SJSA1 (cell line): ENCODE measurements at regions not wholly inside any gene's neighbourhood (a gene's known extent, or its start where the extent isn't known, plus 50 kb on each side); places are given as distances from the start of the nearest gene placed in this dataset.
A peak's percentile ranks its signal among the peaks of the same experiment; 100 is the strongest.

Source experiments
- DNase-seq, 2 experiments: peaks; one replicate each; pipeline ENCODE4 v3.0.0-alpha.2; 2015 to 2020; ENCODE audit warnings: low spot score in 2 of 2, low read depth in 1 of 2
- H3K27ac ChIP-seq: fragments of 250-450 bp; sonication (Bioruptor Pico); 2 replicates; pipeline ENCODE4 v1.5.1; 2020; ENCODE audit warnings: mild to moderate bottlenecking, moderate library complexity
- H3K27me3 ChIP-seq: fragments of 250-450 bp; sonication (Bioruptor Pico); replicated peaks from 2 replicates; pipeline ENCODE4 v1.5.1; 2020; ENCODE audit warnings: mild to moderate bottlenecking, moderate library complexity
- H3K36me3 ChIP-seq: fragments of 250-450 bp; sonication (Bioruptor Pico); 2 replicates; pipeline ENCODE4 v1.5.1; 2020; ENCODE audit warnings: mild to moderate bottlenecking
- H3K4me1 ChIP-seq: fragments of 250-450 bp; sonication (Bioruptor Pico); replicated peaks from 2 replicates; pipeline ENCODE4 v1.6.1; 2021; ENCODE audit warnings: mild to moderate bottlenecking
- H3K4me3 ChIP-seq: fragments of 250-450 bp; sonication (Bioruptor Pico); 2 replicates; pipeline ENCODE4 v1.5.1; 2020; ENCODE audit warnings: mild to moderate bottlenecking
- H3K9me3 ChIP-seq: fragments of 250-450 bp; sonication (Bioruptor Pico); replicated peaks from 2 replicates; pipeline ENCODE4 v1.5.1; 2020; ENCODE audit warnings: mild to moderate bottlenecking

GRCh38 chr3:137610723-137611122 lies 153.4 kb upstream of the SOX14 start:
- Histone ChIP-seq H3K36me3 (no peaks in the 10 kb centered on the region), H3K27ac (no peak overlapping the region), H3K9me3 (no peaks in the 10 kb centered on the region), H3K27me3 (peaks cover under 1% of the 10 kb centered on the region; the same call in 1 of the 2 replicates), H3K4me3 (no peak overlapping the region), H3K4me1 (no peaks in the 10 kb centered on the region)
- DNase-seq, result no peak

GRCh38 chr3:137612291-137612690 lies 151.8 kb upstream of the SOX14 start:
- no peaks in the 10 kb centered on the region; the same call in 1 of the 2 replicates for H3K27me3 ChIP-seq
- DNase-seq, result no peak

GRCh38 chr3:137615659-137616418 lies 148.3 kb upstream of the SOX14 start:
- DNase-seq, result no peak
- Histone ChIP-seq H3K4me1 (no peaks in the 10 kb centered on the region), H3K36me3 (no peaks in the 10 kb centered on the region)

More at GRCh38 chr3:137612291-137612690, 151.8 kb upstream of the SOX14 start:
- Histone ChIP-seq H3K4me1 (no peaks in the 10 kb centered on the region), H3K36me3 (no peaks in the 10 kb centered on the region), H3K4me3 (no peak overlapping the region), H3K27ac (no peak overlapping the region), H3K9me3 (no peaks in the 10 kb centered on the region)

GRCh38 chr3:137641879-137642704 lies 122.0 kb upstream of the SOX14 start:
- no peaks in the 10 kb centered on the region for H3K36me3 ChIP-seq
- no peak overlapping the region for H3K4me3 ChIP-seq
- H3K27ac ChIP-seq, result no peak overlapping the region
- DNase-seq, result no peak
- peaks cover 4% of the 10 kb centered on the region; the same call in 1 of the 2 replicates for H3K27me3 ChIP-seq
- H3K4me1 ChIP-seq, result no peaks in the 10 kb centered on the region
- no peaks in the 10 kb centered on the region for H3K9me3 ChIP-seq

More at GRCh38 chr3:137615659-137616418, 148.3 kb upstream of the SOX14 start:
- H3K27me3 ChIP-seq, result no peaks in the 10 kb centered on the region; the same call in 1 of the 2 replicates
- no peak overlapping the region for H3K4me3 ChIP-seq
- no peaks in the 10 kb centered on the region for H3K9me3 ChIP-seq
- no peak overlapping the region for H3K27ac ChIP-seq

GRCh38 chr3:137642831-137643230 lies 121.3 kb upstream of the SOX14 start:
- H3K27ac ChIP-seq, result no peak overlapping the region
- H3K9me3 ChIP-seq, result no peaks in the 10 kb centered on the region
- peaks cover 4% of the 10 kb centered on the region; the same call in 1 of the 2 replicates for H3K27me3 ChIP-seq
- no peak overlapping the region for H3K4me3 ChIP-seq
- DNase-seq, result no peak
- no peaks in the 10 kb centered on the region for H3K4me1 ChIP-seq
- no peaks in the 10 kb centered on the region for H3K36me3 ChIP-seq

- H3K4me3 ChIP-seq, result no peak overlapping the region
- H3K9me3 ChIP-seq, result no peaks in the 10 kb centered on the region
- H3K27me3 ChIP-seq, result no peaks in the 10 kb centered on the region
- no peak for DNase-seq
- no peaks in the 10 kb centered on the region for H3K36me3 ChIP-seq
- no peaks in the 10 kb centered on the region for H3K4me1 ChIP-seq
- no peak overlapping the region for H3K27ac ChIP-seq
Measured at GRCh38 chr3:137647179-137647578, 116.9 kb upstream of the SOX14 start.

GRCh38 chr3:137669519-137670060 lies 94.5 kb upstream of the SOX14 start:
- no peaks in the 10 kb centered on the region for H3K27me3 ChIP-seq
- H3K27ac ChIP-seq, result no peak overlapping the region
- no peaks in the 10 kb centered on the region for H3K9me3 ChIP-seq
- no peak overlapping the region for H3K4me3 ChIP-seq
- H3K4me1 ChIP-seq, result no peaks in the 10 kb centered on the region
- no peaks in the 10 kb centered on the region for H3K36me3 ChIP-seq
- DNase-seq, result no peak

GRCh38 chr3:137687181-137687879 lies 76.8 kb upstream of the SOX14 start:
- Histone ChIP-seq H3K4me1 (no peaks in the 10 kb centered on the region), H3K27ac (no peak overlapping the region), H3K27me3 (no peaks in the 10 kb centered on the region; the same call in 1 of the 2 replicates), H3K36me3 (no peaks in the 10 kb centered on the region), H3K4me3 (no peak overlapping the region), H3K9me3 (no peaks in the 10 kb centered on the region)
- DNase-seq, result no peak

- H3K9me3 ChIP-seq, result no peaks in the 10 kb centered on the region
- no peaks in the 10 kb centered on the region; the same call in 1 of the 2 replicates for H3K27me3 ChIP-seq
- H3K36me3 ChIP-seq, result no peaks in the 10 kb centered on the region
- DNase-seq, result peak in 1 of 2 experiments; percentile 15
- no peak overlapping the region for H3K4me3 ChIP-seq
- no peaks in the 10 kb centered on the region for H3K4me1 ChIP-seq
- H3K27ac ChIP-seq, result no peak overlapping the region
Measured at GRCh38 chr3:137692803-137693431, 71.2 kb upstream of the SOX14 start.

- Histone ChIP-seq H3K27me3 (no peaks in the 10 kb centered on the region; the same call in 1 of the 2 replicates), H3K36me3 (no peaks in the 10 kb centered on the region), H3K4me3 (no peak overlapping the region), H3K4me1 (no peaks in the 10 kb centered on the region), H3K27ac (no peak overlapping the region), H3K9me3 (no peaks in the 10 kb centered on the region)
- no peak for DNase-seq
Measured at GRCh38 chr3:137693791-137694190, 70.3 kb upstream of the SOX14 start.

- Histone ChIP-seq H3K27me3 (no peaks in the 10 kb centered on the region; the same call in 1 of the 2 replicates), H3K4me1 (no peaks in the 10 kb centered on the region), H3K4me3 (no peak overlapping the region), H3K9me3 (no peaks in the 10 kb centered on the region), H3K27ac (no peak overlapping the region), H3K36me3 (no peaks in the 10 kb centered on the region)
- no peak for DNase-seq
Measured at GRCh38 chr3:137694836-137695235, 69.3 kb upstream of the SOX14 start.

- no peaks in the 10 kb centered on the region for H3K4me1 ChIP-seq
- H3K27ac ChIP-seq, result no peak overlapping the region
- H3K4me3 ChIP-seq, result no peak overlapping the region
- DNase-seq, result no peak
- no peaks in the 10 kb centered on the region for H3K9me3 ChIP-seq
- H3K27me3 ChIP-seq, result no peaks in the 10 kb centered on the region; the same call in 1 of the 2 replicates
- no peaks in the 10 kb centered on the region for H3K36me3 ChIP-seq
Measured at GRCh38 chr3:137695351-137695750, 68.8 kb upstream of the SOX14 start.

- Histone ChIP-seq H3K9me3 (no peaks in the 10 kb centered on the region), H3K4me3 (no peak overlapping the region), H3K4me1 (no peaks in the 10 kb centered on the region), H3K36me3 (no peaks in the 10 kb centered on the region), H3K27me3 (no peaks in the 10 kb centered on the region), H3K27ac (no peak overlapping the region)
- no peak for DNase-seq
Measured at GRCh38 chr3:137709011-137709601, 55.0 kb upstream of the SOX14 start.
